ENCODE measurements at regions not wholly inside any gene's neighbourhood (a gene's known extent, or its start where the extent isn't known, plus 50 kb on each side); places are given as distances from the start of the nearest gene placed in this dataset.

- no peaks in the 10 kb centered on the region for H3K4me1 Mint-ChIP-seq
Observed at GRCh38 chr6:19549109-19549508, 288.1 kb upstream of the ID4 start.

GRCh38 chr6:19550380-19550779, 286.8 kb upstream of the ID4 start:
- Histone ChIP-seq H3K79me2 (ENCODE audit: insufficient read depth, low read length) (no peaks in the 10 kb centered on the region), H3K27me3 (ENCODE audit: control insufficient read depth in 2 of 2, insufficient read depth in 2 of 2, low read length in 2 of 2) (no peaks in the 10 kb centered on the region), H3K4me3 (replicated peaks in 1 of 3; ENCODE audit: low read depth in 2 of 3, low read length in 3 of 3) (no peak overlapping the region), H3K36me3 (replicated peaks in 1 of 2; ENCODE audit: control insufficient read depth in 1 of 2, insufficient read depth in 2 of 2, low read length in 2 of 2) (no peaks in the 10 kb centered on the region), H3K27ac (ENCODE audit: low read depth in 1 of 2, low read length in 2 of 2) (no peak overlapping the region), H3K9ac (ENCODE audit: insufficient read depth, low read length, poor library complexity, severe bottlenecking) (no peak overlapping the region), H2AFZ (ENCODE audit: insufficient read depth, low read depth, low read length, poor library complexity, severe bottlenecking) (no peak overlapping the region), H3K9me3 (replicated peaks in 1 of 2; ENCODE audit: control insufficient read depth in 1 of 2, insufficient read depth in 1 of 2, low read length in 2 of 2) (peaks cover 0 to 16% of the 10 kb centered on the region in 2 donors), H4K20me1 (ENCODE audit: insufficient read depth, low read length) (no peaks in the 10 kb centered on the region), H3K4me1 (ENCODE audit: control insufficient read depth in 1 of 2, insufficient read depth in 2 of 2, low read length in 2 of 2) (no peaks in the 10 kb centered on the region), H3K4me2 (replicated peaks; ENCODE audit: extremely low read depth, low read length, poor library complexity, severe bottlenecking) (no peak overlapping the region)
- Mint-ChIP-seq H3K4me3 (no peak overlapping the region), H3K9me3 (peaks cover 0 to 5% (median 3%) of the 10 kb centered on the region in 7 donors), H3K36me3 (no peaks in the 10 kb centered on the region), H3K4me1 (no peaks in the 10 kb centered on the region), H3K27me3 (ENCODE audit: low read depth in 3 of 3) (no peaks in the 10 kb centered on the region), H3K27ac (no peak overlapping the region)
- no peak for DNase-seq
- 100% methylated on average over 1 of the region's 2 CpGs for WGBS (ENCODE audit: insufficient coverage)
- no peak for TF ChIP-seq CTCF (IDR thresholded peaks at IDR 0.05)
- intact Hi-C loops (cut with micrococcal nuclease), result no loop called here

More at GRCh38 chr6:19549109-19549508, 288.1 kb upstream of the ID4 start:
- H3K36me3 ChIP-seq (replicated peaks in 1 of 2; ENCODE audit: control insufficient read depth in 1 of 2, insufficient read depth in 2 of 2, low read length in 2 of 2), result no peaks in the 10 kb centered on the region
- no peak for DNase-seq
- H3K4me3 ChIP-seq (replicated peaks in 1 of 3; ENCODE audit: low read depth in 2 of 3, low read length in 3 of 3), result no peak overlapping the region
- no peaks in the 10 kb centered on the region for H4K20me1 ChIP-seq (ENCODE audit: insufficient read depth, low read length)
- Mint-ChIP-seq H3K27ac (no peak overlapping the region), H3K4me3 (no peak overlapping the region), H3K36me3 (no peaks in the 10 kb centered on the region), H3K27me3 (ENCODE audit: low read depth in 3 of 3) (no peaks in the 10 kb centered on the region), H3K9me3 (peaks cover 0 to 5% (median 0%) of the 10 kb centered on the region in 7 donors)
- WGBS (ENCODE audit: insufficient coverage), result 100% methylated on average over 2 of the region's 4 CpGs
- intact Hi-C loops (cut with micrococcal nuclease), result no loop called here
- H3K4me1 ChIP-seq (ENCODE audit: control insufficient read depth in 1 of 2, insufficient read depth in 2 of 2, low read length in 2 of 2), result no peaks in the 10 kb centered on the region
- no peak for TF ChIP-seq CTCF (IDR thresholded peaks at IDR 0.05)
- H3K79me2 ChIP-seq (ENCODE audit: insufficient read depth, low read length), result no peaks in the 10 kb centered on the region
- H3K9me3 ChIP-seq (replicated peaks in 1 of 2; ENCODE audit: control insufficient read depth in 1 of 2, insufficient read depth in 1 of 2, low read length in 2 of 2), result peaks cover 0 to 8% of the 10 kb centered on the region in 2 donors
- no peak overlapping the region for H3K9ac ChIP-seq (ENCODE audit: insufficient read depth, low read length, poor library complexity, severe bottlenecking)
- H2AFZ ChIP-seq (ENCODE audit: insufficient read depth, low read depth, low read length, poor library complexity, severe bottlenecking), result no peak overlapping the region
- no peak overlapping the region for H3K27ac ChIP-seq (ENCODE audit: low read depth in 1 of 2, low read length in 2 of 2)
- no peak overlapping the region for H3K4me2 ChIP-seq (replicated peaks; ENCODE audit: extremely low read depth, low read length, poor library complexity, severe bottlenecking)
- no peaks in the 10 kb centered on the region for H3K27me3 ChIP-seq (ENCODE audit: control insufficient read depth in 2 of 2, insufficient read depth in 2 of 2, low read length in 2 of 2)

All from CD14-positive monocyte (primary cell).